ENCODE measurements at regions not wholly inside any gene's neighbourhood (a gene's known extent, or its start where the extent isn't known, plus 50 kb on each side); places are given as distances from the start of the nearest gene placed in this dataset.

- no peak for DNase-seq
- no peaks in the 10 kb centered on the region for H3K36me3 ChIP-seq (ENCODE audit: control insufficient read depth, insufficient read depth, low read length)
- no peaks in the 10 kb centered on the region for H3K4me1 ChIP-seq (ENCODE audit: control insufficient read depth, insufficient read depth, low read length, poor library complexity, severe bottlenecking)
- Mint-ChIP-seq H3K27me3 (peaks cover 30% of the 10 kb centered on the region), H3K36me3 (no peaks in the 10 kb centered on the region), H3K4me3 (no peak overlapping the region), H3K27ac (no peak overlapping the region), H3K4me1 (no peaks in the 10 kb centered on the region), H3K9me3 (no peaks in the 10 kb centered on the region)
- H3K4me3 ChIP-seq (ENCODE audit: low read depth, low read length) = no peak overlapping the region
- no peak for ATAC-seq (ENCODE audit: low read depth in 2 of 2)
- H3K27me3 ChIP-seq (ENCODE audit: control insufficient read depth, insufficient read depth, low read length) = no peaks in the 10 kb centered on the region
- H3K27ac ChIP-seq (ENCODE audit: insufficient read depth, low read length, poor library complexity, severe bottlenecking) = no peak overlapping the region
- no peaks in the 10 kb centered on the region for H3K9me3 ChIP-seq (ENCODE audit: control insufficient read depth in 2 of 2, low read length in 2 of 2)
These were observed 99.9 kb downstream of the ALDH8A1 start for GRCh38 chr6:134849920-134850447.

- Histone ChIP-seq H3K36me3 (ENCODE audit: control insufficient read depth, insufficient read depth, low read length) (no peaks in the 10 kb centered on the region), H3K27me3 (ENCODE audit: control insufficient read depth, insufficient read depth, low read length) (no peaks in the 10 kb centered on the region), H3K4me1 (ENCODE audit: control insufficient read depth, insufficient read depth, low read length, poor library complexity, severe bottlenecking) (no peaks in the 10 kb centered on the region), H3K27ac (ENCODE audit: insufficient read depth, low read length, poor library complexity, severe bottlenecking) (no peak overlapping the region), H3K9me3 (ENCODE audit: control insufficient read depth in 2 of 2, low read length in 2 of 2) (no peaks in the 10 kb centered on the region), H3K4me3 (ENCODE audit: low read depth, low read length) (no peak overlapping the region)
- Mint-ChIP-seq H3K36me3 (no peaks in the 10 kb centered on the region), H3K9me3 (no peaks in the 10 kb centered on the region), H3K4me1 (no peaks in the 10 kb centered on the region), H3K4me3 (no peak overlapping the region), H3K27me3 (peaks cover 35% of the 10 kb centered on the region), H3K27ac (no peak overlapping the region)
- ATAC-seq (ENCODE audit: low read depth in 2 of 2) (no peak), DNase-seq (no peak)
These were observed 101.8 kb downstream of the ALDH8A1 start for GRCh38 chr6:134848076-134848475.

- Mint-ChIP-seq H3K27me3 (peaks cover 37% of the 10 kb centered on the region), H3K27ac (no peak overlapping the region)
These were observed 103.0 kb downstream of the ALDH8A1 start for GRCh38 chr6:134846865-134847264.

GRCh38 chr6:134846031-134846430, 103.9 kb downstream of the ALDH8A1 start:
- ATAC-seq (ENCODE audit: low read depth in 2 of 2) = no peak
- H3K4me1 ChIP-seq (ENCODE audit: control insufficient read depth, insufficient read depth, low read length, poor library complexity, severe bottlenecking) = no peaks in the 10 kb centered on the region
- H3K4me1 Mint-ChIP-seq = no peaks in the 10 kb centered on the region
- H3K9me3 Mint-ChIP-seq = peaks cover 0 to 2% (median 0%) of the 10 kb centered on the region in 7 donors
- no peak overlapping the region for H3K27ac Mint-ChIP-seq
- no peak overlapping the region for H3K27ac ChIP-seq (ENCODE audit: insufficient read depth, low read length, poor library complexity, severe bottlenecking)
- H3K36me3 Mint-ChIP-seq = no peaks in the 10 kb centered on the region
- no peaks in the 10 kb centered on the region for H3K36me3 ChIP-seq (ENCODE audit: control insufficient read depth, insufficient read depth, low read length)
- no peak overlapping the region for H3K4me3 Mint-ChIP-seq
- H3K4me3 ChIP-seq (ENCODE audit: low read depth, low read length) = no peak overlapping the region
- DNase-seq = no peak
- no peaks in the 10 kb centered on the region for H3K9me3 ChIP-seq (ENCODE audit: control insufficient read depth in 2 of 2, low read length in 2 of 2)
- no peaks in the 10 kb centered on the region for H3K27me3 ChIP-seq (ENCODE audit: control insufficient read depth, insufficient read depth, low read length)
- H3K27me3 Mint-ChIP-seq = peaks cover 40% of the 10 kb centered on the region

More at GRCh38 chr6:134846865-134847264, 103.0 kb downstream of the ALDH8A1 start:
- H3K27me3 ChIP-seq (ENCODE audit: control insufficient read depth, insufficient read depth, low read length) = no peaks in the 10 kb centered on the region
- Mint-ChIP-seq H3K4me3 (no peak overlapping the region), H3K9me3 (peaks cover 0 to 2% (median 0%) of the 10 kb centered on the region in 7 donors), H3K36me3 (no peaks in the 10 kb centered on the region), H3K4me1 (no peaks in the 10 kb centered on the region)
- H3K9me3 ChIP-seq (ENCODE audit: control insufficient read depth in 2 of 2, low read length in 2 of 2) = no peaks in the 10 kb centered on the region
- no peak overlapping the region for H3K27ac ChIP-seq (ENCODE audit: insufficient read depth, low read length, poor library complexity, severe bottlenecking)
- H3K36me3 ChIP-seq (ENCODE audit: control insufficient read depth, insufficient read depth, low read length) = no peaks in the 10 kb centered on the region
- ATAC-seq (ENCODE audit: low read depth in 2 of 2) (no peak), DNase-seq (no peak)
- no peaks in the 10 kb centered on the region for H3K4me1 ChIP-seq (ENCODE audit: control insufficient read depth, insufficient read depth, low read length, poor library complexity, severe bottlenecking)
- no peak overlapping the region for H3K4me3 ChIP-seq (ENCODE audit: low read depth, low read length)

GRCh38 chr6:134844120-134844519, 105.8 kb downstream of the ALDH8A1 start:
- Histone ChIP-seq H3K4me1 (ENCODE audit: control insufficient read depth, insufficient read depth, low read length, poor library complexity, severe bottlenecking) (no peaks in the 10 kb centered on the region), H3K27ac (ENCODE audit: insufficient read depth, low read length, poor library complexity, severe bottlenecking) (no peak overlapping the region), H3K9me3 (ENCODE audit: control insufficient read depth in 2 of 2, low read length in 2 of 2) (no peaks in the 10 kb centered on the region), H3K27me3 (ENCODE audit: control insufficient read depth, insufficient read depth, low read length) (no peaks in the 10 kb centered on the region), H3K4me3 (ENCODE audit: low read depth, low read length) (no peak overlapping the region), H3K36me3 (ENCODE audit: control insufficient read depth, insufficient read depth, low read length) (no peaks in the 10 kb centered on the region)
- peaks cover 0 to 5% (median 0%) of the 10 kb centered on the region in 7 donors for H3K9me3 Mint-ChIP-seq
- H3K36me3 Mint-ChIP-seq = no peaks in the 10 kb centered on the region
- no peaks in the 10 kb centered on the region for H3K4me1 Mint-ChIP-seq
- peaks cover 45% of the 10 kb centered on the region for H3K27me3 Mint-ChIP-seq
- no peak overlapping the region for H3K27ac Mint-ChIP-seq
- no peak overlapping the region for H3K4me3 Mint-ChIP-seq
- DNase-seq (no peak), ATAC-seq (ENCODE audit: low read depth in 2 of 2) (no peak)

GRCh38 chr6:134840086-134840867, 109.6 kb downstream of the ALDH8A1 start:
- no peak overlapping the region for H3K4me3 Mint-ChIP-seq
- Histone ChIP-seq H3K27me3 (ENCODE audit: control insufficient read depth, insufficient read depth, low read length) (peaks cover 3% of the 10 kb centered on the region), H3K4me1 (ENCODE audit: control insufficient read depth, insufficient read depth, low read length, poor library complexity, severe bottlenecking) (no peaks in the 10 kb centered on the region), H3K36me3 (ENCODE audit: control insufficient read depth, insufficient read depth, low read length) (no peaks in the 10 kb centered on the region), H3K27ac (ENCODE audit: insufficient read depth, low read length, poor library complexity, severe bottlenecking) (no peak overlapping the region), H3K4me3 (ENCODE audit: low read depth, low read length) (no peak overlapping the region), H3K9me3 (ENCODE audit: control insufficient read depth in 2 of 2, low read length in 2 of 2) (no peaks in the 10 kb centered on the region)
- DNase-seq (no peak), ATAC-seq (ENCODE audit: low read depth in 2 of 2) (no peak)
- H3K4me1 Mint-ChIP-seq = no peaks in the 10 kb centered on the region
- no peaks in the 10 kb centered on the region for H3K36me3 Mint-ChIP-seq
- H3K9me3 Mint-ChIP-seq = peaks cover 0 to 8% (median 0%) of the 10 kb centered on the region in 7 donors
- peak overlapping the region in 1 of 3 donors; percentile 53 for H3K27ac Mint-ChIP-seq
- H3K27me3 Mint-ChIP-seq = peaks cover 37% of the 10 kb centered on the region

GRCh38 chr6:134835993-134836392, 113.9 kb downstream of the ALDH8A1 start:
- H3K27ac ChIP-seq (ENCODE audit: insufficient read depth, low read length, poor library complexity, severe bottlenecking) = no peak overlapping the region
- Mint-ChIP-seq H3K4me3 (no peak overlapping the region), H3K27me3 (peaks cover 25% of the 10 kb centered on the region), H3K36me3 (no peaks in the 10 kb centered on the region), H3K4me1 (no peaks in the 10 kb centered on the region), H3K27ac (no peak overlapping the region), H3K9me3 (peaks cover 0 to 6% (median 0%) of the 10 kb centered on the region in 7 donors)
- DNase-seq (no peak), ATAC-seq (ENCODE audit: low read depth in 2 of 2) (no peak)
- H3K9me3 ChIP-seq (ENCODE audit: control insufficient read depth in 2 of 2, low read length in 2 of 2) = no peaks in the 10 kb centered on the region
- H3K4me3 ChIP-seq (ENCODE audit: low read depth, low read length) = no peak overlapping the region
- H3K27me3 ChIP-seq (ENCODE audit: control insufficient read depth, insufficient read depth, low read length) = peaks cover 3% of the 10 kb centered on the region
- H3K4me1 ChIP-seq (ENCODE audit: control insufficient read depth, insufficient read depth, low read length, poor library complexity, severe bottlenecking) = no peaks in the 10 kb centered on the region
- no peaks in the 10 kb centered on the region for H3K36me3 ChIP-seq (ENCODE audit: control insufficient read depth, insufficient read depth, low read length)

GRCh38 chr6:134830940-134831339, 119.0 kb downstream of the ALDH8A1 start:
- no peak overlapping the region for H3K27ac Mint-ChIP-seq
- no peaks in the 10 kb centered on the region for H3K27me3 ChIP-seq (ENCODE audit: control insufficient read depth, insufficient read depth, low read length)
- H3K4me3 Mint-ChIP-seq = no peak overlapping the region
- H3K4me3 ChIP-seq (ENCODE audit: low read depth, low read length) = no peak overlapping the region
- peaks cover 24% of the 10 kb centered on the region for H3K27me3 Mint-ChIP-seq
- no peaks in the 10 kb centered on the region for H3K36me3 ChIP-seq (ENCODE audit: control insufficient read depth, insufficient read depth, low read length)
- H3K9me3 Mint-ChIP-seq = no peaks in the 10 kb centered on the region
- no peak for DNase-seq
- ATAC-seq (ENCODE audit: low read depth in 2 of 2) = no peak
- H3K4me1 Mint-ChIP-seq = no peaks in the 10 kb centered on the region
- no peak overlapping the region for H3K27ac ChIP-seq (ENCODE audit: insufficient read depth, low read length, poor library complexity, severe bottlenecking)
- H3K9me3 ChIP-seq (ENCODE audit: control insufficient read depth in 2 of 2, low read length in 2 of 2) = no peaks in the 10 kb centered on the region
- no peaks in the 10 kb centered on the region for H3K36me3 Mint-ChIP-seq
- H3K4me1 ChIP-seq (ENCODE audit: control insufficient read depth, insufficient read depth, low read length, poor library complexity, severe bottlenecking) = no peaks in the 10 kb centered on the region

Data from CD4-positive, CD25-positive, alpha-beta regulatory T cell (primary cell).